ENCODE measurements at regions not wholly inside any gene's neighbourhood (a gene's known extent, or its start where the extent isn't known, plus 50 kb on each side); places are given as distances from the start of the nearest gene placed in this dataset.

DNA sequence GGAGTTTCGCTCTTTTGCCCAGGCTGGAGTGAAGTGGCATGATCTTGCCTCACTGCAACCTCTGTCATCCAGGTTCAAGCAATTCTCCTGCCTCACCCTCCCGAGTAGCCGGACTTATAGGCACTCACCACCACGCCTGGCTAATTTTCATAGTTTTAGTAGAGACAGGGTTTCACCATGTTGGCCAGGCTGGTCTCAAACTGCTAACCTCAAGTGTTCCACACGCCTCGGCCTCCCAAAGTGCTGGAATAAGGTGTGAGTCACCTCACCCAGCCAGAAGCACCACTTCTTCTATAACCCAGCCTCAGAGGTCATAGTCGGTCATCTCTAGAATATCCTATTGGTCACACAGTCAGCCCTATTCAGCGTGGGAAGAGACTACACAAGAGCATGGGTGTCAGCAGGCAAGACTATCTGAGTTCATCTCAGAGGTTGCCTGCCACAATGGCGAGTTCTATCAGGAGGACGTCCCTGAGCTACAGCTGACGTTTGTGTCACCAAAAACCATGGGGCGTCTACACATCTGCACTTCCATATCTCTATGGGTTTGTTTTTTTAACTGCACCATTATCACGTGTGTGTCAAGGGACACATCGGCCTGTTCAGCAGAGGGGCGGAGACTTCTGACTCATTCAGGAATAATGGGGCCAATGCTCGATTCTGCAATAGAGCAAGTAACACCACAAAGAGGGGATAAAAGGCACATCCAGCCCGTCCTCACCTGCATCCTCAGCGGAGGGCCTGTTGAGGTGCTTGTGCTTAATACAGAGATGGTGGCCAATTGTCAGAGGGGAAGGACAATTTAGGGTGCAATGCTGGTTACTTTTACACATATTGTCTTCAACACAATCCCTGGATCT is 256.3 kb upstream of the IRF2BP2 start (continued):
- TF ChIP-seq FOXA3 (CRISPR knock-in tag; conservative IDR thresholded peaks at IDR 0.05 in 1 of 2, IDR thresholded peaks at IDR 0.05 in 1 of 2) (peak; percentile 49 to 52; a peak in 2 of 4 replicates), POLR2B (IDR thresholded peaks at IDR 0.05; ENCODE audit: low read depth, partially characterized antibody) (no peak), RBM22 (IDR thresholded peaks at IDR 0.05; ENCODE audit: low read depth, low read length, poor library complexity, severe bottlenecking) (no peak), NCOA2 (IDR thresholded peaks at IDR 0.05; ENCODE audit: partially characterized antibody in 2 of 2) (no peak), FUS (optimal IDR thresholded peaks at IDR 0.05; ENCODE audit: low read depth, low read length) (no peak), XRCC5 (IDR thresholded peaks at IDR 0.05; ENCODE audit: low read depth, low read length) (no peak; the same call in 1 of the 2 replicates), KLF1 (tag; IDR thresholded peaks at IDR 0.05) (peak; percentile 54; the same call in 1 of the 2 replicates), TAL1 (IDR thresholded peaks at IDR 0.05) (peak; percentile 59; the same call in 1 of the 2 replicates), SRSF3 (IDR thresholded peaks at IDR 0.05; ENCODE audit: insufficient read depth, low read length) (no peak), SAFB (IDR thresholded peaks at IDR 0.05; ENCODE audit: borderline replicate concordance, low read depth, low read length) (no peak), HOXB6 (CRISPR knock-in tag; IDR thresholded peaks at IDR 0.05; ENCODE audit: borderline replicate concordance) (no peak), ZNF717 (CRISPR knock-in tag; IDR thresholded peaks at IDR 0.05) (no peak), HNRNPL (IDR thresholded peaks at IDR 0.05; ENCODE audit: low read depth, low read length) (no peak), RUNX1 (IDR thresholded peaks at IDR 0.05; ENCODE audit: low read depth) (no peak), SMARCA4 (IDR thresholded peaks at IDR 0.05) (peak; percentile 89)
- TF ChIP-seq, protein P1, sequence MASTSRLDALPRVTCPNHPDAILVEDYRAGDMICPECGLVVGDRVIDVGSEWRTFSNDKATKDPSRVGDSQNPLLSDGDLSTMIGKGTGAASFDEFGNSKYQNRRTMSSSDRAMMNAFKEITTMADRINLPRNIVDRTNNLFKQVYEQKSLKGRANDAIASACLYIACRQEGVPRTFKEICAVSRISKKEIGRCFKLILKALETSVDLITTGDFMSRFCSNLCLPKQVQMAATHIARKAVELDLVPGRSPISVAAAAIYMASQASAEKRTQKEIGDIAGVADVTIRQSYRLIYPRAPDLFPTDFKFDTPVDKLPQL (IDR thresholded peaks at IDR 0.05; ENCODE audit: extremely low read depth, insufficient read length) = no peak
- TF ChIP-seq, protein P2, sequence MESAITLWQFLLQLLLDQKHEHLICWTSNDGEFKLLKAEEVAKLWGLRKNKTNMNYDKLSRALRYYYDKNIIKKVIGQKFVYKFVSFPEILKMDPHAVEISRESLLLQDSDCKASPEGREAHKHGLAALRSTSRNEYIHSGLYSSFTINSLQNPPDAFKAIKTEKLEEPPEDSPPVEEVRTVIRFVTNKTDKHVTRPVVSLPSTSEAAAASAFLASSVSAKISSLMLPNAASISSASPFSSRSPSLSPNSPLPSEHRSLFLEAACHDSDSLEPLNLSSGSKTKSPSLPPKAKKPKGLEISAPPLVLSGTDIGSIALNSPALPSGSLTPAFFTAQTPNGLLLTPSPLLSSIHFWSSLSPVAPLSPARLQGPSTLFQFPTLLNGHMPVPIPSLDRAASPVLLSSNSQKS (CRISPR knock-in tag; IDR thresholded peaks at IDR 0.05) = no peak
- TF ChIP-seq, protein P3, sequence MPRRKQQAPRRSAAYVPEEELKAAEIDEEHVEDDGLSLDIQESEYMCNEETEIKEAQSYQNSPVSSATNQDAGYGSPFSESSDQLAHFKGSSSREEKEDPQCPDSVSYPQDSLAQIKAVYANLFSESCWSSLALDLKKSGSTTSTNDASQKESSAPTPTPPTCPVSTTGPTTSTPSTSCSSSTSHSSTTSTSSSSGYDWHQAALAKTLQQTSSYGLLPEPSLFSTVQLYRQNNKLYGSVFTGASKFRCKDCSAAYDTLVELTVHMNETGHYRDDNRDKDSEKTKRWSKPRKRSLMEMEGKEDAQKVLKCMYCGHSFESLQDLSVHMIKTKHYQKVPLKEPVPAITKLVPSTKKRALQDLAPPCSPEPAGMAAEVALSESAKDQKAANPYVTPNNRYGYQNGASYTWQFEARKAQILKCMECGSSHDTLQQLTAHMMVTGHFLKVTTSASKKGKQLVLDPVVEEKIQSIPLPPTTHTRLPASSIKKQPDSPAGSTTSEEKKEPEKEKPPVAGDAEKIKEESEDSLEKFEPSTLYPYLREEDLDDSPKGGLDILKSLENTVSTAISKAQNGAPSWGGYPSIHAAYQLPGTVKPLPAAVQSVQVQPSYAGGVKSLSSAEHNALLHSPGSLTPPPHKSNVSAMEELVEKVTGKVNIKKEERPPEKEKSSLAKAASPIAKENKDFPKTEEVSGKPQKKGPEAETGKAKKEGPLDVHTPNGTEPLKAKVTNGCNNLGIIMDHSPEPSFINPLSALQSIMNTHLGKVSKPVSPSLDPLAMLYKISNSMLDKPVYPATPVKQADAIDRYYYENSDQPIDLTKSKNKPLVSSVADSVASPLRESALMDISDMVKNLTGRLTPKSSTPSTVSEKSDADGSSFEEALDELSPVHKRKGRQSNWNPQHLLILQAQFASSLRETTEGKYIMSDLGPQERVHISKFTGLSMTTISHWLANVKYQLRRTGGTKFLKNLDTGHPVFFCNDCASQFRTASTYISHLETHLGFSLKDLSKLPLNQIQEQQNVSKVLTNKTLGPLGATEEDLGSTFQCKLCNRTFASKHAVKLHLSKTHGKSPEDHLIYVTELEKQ (CRISPR knock-in tag; IDR thresholded peaks at IDR 0.05) = no peak
- TF ChIP-seq, protein P4, sequence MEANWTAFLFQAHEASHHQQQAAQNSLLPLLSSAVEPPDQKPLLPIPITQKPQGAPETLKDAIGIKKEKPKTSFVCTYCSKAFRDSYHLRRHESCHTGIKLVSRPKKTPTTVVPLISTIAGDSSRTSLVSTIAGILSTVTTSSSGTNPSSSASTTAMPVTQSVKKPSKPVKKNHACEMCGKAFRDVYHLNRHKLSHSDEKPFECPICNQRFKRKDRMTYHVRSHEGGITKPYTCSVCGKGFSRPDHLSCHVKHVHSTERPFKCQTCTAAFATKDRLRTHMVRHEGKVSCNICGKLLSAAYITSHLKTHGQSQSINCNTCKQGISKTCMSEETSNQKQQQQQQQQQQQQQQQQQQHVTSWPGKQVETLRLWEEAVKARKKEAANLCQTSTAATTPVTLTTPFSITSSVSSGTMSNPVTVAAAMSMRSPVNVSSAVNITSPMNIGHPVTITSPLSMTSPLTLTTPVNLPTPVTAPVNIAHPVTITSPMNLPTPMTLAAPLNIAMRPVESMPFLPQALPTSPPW (CRISPR knock-in tag; IDR thresholded peaks at IDR 0.05) = peak; percentile 71

Measured in K562 (cell line).